ENCODE measurements at regions not wholly inside any gene's neighbourhood (a gene's known extent, or its start where the extent isn't known, plus 50 kb on each side); places are given as distances from the start of the nearest gene placed in this dataset.
"Not testable (repeated sequence)": the region's sequence is repeated elsewhere in the genome, so short reads cannot be mapped to it uniquely, and the experiment has no call there.

DNA sequence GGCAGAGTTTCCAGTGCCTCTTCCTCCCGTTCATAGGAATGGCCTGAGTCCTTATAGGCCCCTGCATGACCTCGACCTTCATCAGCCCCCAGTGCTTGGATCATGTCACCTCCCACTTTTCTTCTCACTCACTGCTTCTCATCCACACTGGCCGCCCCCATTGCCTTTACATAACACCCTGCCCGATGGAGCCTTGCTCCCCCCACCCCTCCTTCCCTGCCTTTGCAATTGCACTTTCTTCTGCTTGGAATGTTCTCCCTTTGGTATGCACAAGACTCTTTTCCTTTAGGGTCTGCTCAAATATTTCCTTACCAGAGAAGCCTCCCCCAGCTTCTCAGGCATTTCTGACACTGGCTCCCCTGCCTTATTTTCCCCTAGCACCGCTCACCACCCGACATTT is 125.2 kb upstream of the KCNJ6 start:
- DNase-seq: no peak

DNA sequence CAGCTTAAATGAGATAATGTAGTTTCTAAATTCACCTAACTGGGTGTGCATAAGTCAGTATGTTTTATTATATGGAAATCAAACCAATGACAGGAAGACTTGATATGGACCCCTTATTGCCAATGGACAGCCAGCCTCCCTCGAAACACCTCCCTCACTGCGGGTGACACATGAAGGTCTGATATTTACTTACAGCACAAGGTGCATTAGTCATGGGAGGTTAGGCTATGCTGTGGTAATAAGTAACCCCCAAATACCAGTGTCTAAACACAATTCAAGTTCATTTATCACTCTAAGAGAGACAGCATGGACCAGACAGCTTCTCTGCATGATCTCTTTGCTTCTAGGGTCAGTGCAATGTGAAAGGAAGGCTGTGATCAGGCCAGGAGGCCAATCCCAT is 126.0 kb upstream of the KCNJ6 start:
- no peak for DNase-seq

DNA sequence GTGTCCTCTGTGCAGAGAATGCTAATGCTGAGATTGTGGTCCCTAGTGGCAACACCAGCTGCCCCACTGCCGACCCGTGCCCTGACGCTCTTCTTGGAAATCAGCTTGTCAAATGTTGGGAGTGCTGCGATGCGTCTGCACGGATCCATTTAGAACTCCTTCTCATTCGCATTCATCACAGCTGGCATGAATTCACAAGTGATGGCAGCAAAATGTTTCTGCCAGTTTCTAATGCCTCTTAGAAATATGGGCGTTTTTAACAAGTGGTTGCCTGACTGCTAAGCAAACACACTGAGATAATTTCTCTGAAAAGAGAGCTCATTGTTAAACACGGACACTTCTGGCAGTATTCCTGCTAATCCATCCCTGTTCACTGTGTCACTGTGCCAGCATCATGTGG is 131.9 kb upstream of the KCNJ6 start:
- peak in 3 of 14 donors; percentile 2 to 8 (median 3) for DNase-seq

DNA sequence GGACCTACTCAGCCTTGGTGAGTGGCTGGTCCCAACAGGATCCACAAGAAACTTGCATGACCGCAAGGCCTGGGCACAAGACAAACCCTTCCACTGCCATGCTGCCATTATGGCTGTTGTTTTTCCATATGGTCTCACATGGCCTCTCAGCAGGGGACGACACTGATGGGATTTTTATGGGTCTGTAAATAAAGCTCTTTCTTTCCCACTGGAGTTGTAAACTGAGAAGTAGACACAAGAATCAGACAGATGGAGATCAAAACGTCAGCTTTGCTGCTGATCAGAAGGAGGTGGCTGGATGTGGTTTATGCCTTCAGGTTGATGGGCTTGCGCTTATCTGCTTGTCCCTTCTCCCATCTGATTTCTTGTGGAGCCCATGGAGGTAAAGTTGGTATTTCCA is 138.1 kb upstream of the KCNJ6 start:
- DNase-seq: no peak

DNA sequence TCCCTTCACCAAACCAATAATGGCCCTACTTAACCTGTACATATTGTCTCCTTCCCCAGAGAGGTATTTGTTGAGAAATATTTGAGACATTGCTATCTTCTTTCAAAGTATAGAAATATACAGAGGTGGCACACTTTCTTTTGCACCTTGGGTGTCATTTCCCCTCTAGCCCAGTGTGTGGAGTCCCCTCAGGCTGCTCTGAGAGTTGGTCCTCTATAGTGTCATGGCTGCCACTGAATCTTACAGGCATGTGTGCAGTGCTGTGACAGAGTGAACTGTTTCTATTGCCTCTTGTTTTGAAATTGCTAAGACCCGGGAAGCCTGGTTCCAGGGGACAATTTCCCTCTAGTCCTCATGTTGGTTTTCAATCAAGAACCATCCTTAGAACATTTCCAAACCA is 140.2 kb upstream of the KCNJ6 start:
- no peak for DNase-seq

DNA sequence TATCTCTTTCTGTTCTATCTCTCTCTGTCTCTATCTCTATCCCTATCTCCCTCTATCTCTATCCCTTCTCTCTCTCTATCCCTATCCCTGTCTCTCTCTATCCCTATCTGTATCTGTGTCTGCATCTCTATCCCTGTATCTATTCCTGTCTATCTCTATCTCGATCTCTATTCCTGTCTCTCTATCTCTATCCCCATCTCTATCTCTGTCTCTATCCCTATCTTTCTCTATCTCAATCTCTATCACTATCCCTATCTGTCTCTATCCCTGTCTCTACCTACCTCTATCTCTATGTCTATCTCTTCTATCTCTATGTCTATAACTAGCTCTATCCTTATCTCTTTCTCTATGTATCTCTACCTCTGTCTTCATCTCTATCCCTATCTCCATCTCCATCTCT is 141.4 kb upstream of the KCNJ6 start:
- no peak for DNase-seq

DNA sequence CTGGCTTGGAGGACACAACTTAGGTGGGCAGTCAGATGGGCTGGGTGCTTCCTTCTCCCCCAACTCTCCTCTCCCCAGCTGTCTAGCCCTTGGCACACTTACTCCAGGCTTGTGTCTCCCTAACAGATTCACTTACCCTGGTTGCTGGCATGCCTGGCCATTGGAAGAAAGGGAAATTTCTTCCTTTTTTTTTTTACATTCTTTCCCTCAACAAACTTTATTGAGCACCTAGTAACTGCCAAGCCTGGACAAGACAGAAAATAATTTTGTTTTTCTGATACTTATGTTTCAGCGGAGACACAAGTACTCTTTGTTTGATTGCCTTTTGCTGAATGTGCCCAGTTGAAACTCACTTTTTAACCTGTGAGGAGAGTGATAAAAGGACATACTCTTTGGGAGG is 144.3 kb upstream of the KCNJ6 start:
- DNase-seq: no peak

DNA sequence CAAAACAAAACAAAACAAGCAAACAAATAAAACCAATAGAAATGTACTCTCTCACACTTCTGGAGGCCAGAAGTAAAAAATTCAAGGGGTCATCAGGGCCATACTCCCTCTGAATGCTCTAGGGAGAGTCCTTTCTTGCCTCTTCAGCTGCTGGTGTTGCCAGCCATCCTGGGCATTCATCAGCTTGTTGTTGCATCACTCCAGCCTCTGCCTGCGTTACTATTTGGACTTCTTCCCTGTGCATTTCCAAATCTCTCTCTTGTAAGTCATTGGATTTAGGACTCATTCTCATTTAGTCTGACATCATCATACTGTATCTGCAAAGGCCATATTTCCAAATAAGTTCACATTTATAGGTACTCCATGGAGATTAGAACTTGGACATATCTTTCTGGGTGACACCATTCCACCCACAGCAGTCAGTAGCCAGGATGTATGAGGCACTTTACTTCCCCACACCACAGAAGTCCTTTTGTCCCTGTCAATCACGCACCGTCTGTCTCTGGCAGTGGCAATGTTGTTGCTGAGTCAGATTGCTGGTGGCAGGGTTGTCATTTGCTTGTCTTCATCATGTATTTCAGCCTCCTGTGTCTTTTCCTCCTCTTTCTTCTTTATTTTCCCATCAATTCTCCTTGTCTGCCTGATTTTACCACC is 151.0 kb upstream of the KCNJ6 start:
- no peak for DNase-seq

DNA sequence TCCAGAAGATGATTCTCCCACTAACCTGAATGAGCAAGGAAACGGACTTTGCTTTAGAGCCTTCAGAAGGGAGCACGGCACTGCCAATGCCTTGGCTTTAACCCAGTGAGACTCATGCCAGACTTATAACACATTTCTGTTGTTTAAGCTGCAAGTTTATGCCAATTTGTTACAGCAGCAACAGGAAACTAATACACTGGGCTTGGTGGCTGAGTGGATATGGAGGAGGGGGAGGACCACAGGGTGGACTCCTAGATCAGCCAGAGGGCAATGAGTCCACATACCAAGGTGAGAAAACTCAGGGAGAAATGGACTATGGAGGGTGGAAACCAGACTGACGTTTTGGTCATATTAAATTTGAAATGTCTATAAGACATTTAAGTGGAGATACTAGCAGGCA is 156.2 kb upstream of the KCNJ6 start:
- no peak for DNase-seq

DNA sequence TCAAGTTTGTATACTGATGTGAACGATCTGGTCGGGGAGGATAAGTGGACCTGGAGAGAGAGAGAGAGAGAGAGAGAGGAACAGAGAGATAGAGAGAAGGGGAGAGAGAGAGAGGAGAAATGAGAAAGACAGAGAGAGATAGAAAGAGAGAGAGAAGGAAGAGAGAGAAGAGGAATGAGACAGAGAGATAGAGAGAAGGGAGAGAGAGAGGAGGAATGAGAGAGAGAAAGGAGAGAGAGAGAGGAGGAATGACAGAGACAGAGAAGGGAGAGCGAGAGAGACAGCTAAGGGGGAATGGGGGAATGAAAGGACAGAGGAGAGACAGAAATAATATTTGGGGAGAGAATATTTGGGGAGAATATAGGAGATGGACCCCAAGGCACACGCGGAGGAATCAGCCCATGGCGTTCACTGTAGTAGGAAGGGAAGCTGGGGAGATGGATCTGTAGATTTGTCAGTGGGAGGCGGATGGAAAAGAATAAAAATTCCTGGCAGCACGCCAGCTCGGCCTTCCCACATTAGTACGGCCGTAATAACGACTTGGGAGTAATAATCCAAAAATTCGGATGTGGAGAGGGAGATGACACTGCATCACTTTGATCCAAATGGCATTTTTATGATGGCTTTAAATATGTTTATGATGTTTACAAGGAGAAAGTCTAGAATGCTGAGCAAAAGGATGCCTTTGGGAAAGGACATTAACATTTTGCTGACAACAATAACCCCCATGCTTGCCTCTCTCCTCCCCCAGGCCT is 159.8 kb upstream of the KCNJ6 start:
- DNase-seq: no peak

DNA sequence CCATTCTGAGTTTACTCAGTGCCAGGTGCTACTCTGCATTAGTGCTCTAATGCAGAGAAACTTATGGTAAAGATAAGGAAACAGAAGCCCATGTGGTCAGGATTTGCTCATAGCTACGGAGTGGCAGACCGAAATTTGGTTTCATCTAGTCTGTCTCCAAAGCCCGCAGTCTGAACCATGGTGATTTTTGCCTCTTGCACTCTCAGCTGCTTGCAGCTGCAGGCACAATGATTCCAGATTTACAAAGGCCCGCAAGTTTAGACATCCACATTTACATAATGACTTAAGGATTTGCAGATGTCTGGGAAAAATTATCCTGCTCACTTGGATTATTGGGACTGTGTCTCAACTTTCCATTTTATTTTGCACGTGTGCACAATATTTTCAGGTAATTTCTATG is 161.3 kb upstream of the KCNJ6 start:
- no peak for DNase-seq

DNA sequence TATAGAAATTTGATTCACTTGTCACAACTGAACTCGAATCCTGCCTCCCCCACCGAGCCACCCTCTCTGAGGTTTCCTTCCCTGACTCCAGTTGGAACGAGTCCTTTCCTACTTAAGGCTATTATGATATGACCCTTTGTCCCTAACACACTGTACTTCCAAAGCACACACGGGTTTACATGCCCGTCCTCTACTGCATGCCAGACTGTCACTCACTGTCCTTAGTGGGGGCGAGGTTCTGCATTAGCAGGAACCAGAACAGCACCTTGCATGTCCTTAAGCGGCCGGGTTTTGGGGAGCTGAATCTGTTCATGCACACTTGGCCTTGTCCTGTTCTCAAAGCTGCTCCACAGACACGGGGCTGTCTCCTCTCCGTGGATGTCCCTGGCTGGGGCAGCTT is 164.6 kb upstream of the KCNJ6 start:
- DNase-seq: no peak

DNA sequence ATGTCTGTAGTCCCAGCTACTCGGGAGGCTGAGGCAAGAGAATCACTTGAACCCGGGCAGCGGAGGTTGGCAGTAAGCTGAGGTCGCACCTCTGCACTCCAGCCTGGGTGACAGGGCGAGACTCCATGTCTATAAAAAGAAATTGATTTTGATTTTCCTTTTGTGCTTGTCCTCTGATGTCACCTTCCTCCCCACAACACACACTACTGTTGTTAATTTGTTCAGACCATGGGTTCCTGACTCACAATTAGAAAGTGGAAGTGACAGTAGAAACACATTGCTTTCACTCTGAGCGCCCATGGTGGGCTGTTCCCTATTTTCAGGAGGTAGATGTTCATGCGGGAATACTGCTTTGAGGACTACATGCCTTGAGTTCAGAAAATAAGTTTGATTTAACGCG is 165.5 kb upstream of the KCNJ6 start:
- peak in 1 of 14 donors; percentile 23 for DNase-seq

DNA sequence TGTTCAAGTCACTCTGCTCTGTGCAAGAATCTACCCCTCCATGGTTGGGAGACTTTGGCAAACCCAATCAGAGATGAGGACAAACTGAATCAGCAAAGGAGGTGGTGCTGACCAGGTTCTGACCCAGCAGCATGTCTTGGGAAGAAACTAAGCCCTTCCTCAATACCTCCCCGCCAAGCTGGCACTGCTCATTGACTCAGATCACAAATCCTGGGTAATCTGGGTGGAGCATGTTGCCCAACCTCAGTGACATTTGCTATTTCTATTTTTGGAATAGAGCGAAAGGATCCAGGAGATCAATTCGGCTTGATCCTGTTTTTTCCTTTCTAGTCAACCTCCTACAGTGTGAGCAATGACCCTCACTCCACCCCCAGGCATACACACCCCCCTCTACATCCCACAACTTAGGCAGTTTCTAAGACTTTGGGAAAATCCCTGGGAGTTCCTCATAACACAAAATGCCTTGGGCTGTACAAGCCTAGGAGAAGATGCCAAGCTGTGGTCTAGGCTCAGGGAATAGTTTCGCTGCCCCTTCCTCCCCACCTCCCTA is 166.8 kb upstream of the KCNJ6 start:
- no peak for DNase-seq

DNA sequence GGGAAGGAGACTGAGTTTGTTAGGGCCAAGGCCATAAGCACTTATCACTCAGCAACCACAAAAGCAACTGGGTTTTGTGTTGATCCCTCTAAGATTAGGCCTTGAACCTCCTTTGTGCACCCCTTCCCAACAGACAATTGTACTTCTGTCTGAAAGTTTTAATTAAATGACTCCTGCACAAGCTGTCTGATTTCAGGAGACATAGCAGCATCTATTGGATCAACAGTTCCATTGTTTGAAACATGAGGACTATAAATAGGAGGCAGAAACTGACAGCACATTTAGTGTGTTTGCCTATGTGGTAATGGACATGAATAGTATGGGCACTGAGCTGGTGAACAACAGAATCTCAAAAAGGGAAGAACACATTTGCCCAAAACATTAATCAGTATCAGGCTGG is 167.3 kb upstream of the KCNJ6 start:
- no peak for DNase-seq

DNA sequence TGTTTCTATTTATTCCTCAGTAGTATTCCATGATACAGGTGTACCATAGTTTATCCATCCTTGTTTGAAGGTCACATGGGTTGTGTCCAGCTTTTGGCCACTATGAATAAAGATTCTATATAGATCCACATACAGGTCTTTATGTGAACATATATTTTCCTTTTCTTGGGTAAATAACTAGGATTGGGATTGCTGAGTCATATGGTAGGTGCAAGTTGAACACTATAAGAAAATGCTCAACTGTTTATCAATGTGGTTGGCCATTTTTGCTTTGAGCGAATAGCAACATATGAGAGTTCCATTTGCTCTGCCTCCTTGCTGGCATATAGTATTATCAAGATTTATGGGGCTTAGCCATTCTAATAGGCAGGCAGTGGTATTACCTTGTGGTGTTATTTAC is 170.2 kb upstream of the KCNJ15 start:
- DNase-seq: no peak

DNA sequence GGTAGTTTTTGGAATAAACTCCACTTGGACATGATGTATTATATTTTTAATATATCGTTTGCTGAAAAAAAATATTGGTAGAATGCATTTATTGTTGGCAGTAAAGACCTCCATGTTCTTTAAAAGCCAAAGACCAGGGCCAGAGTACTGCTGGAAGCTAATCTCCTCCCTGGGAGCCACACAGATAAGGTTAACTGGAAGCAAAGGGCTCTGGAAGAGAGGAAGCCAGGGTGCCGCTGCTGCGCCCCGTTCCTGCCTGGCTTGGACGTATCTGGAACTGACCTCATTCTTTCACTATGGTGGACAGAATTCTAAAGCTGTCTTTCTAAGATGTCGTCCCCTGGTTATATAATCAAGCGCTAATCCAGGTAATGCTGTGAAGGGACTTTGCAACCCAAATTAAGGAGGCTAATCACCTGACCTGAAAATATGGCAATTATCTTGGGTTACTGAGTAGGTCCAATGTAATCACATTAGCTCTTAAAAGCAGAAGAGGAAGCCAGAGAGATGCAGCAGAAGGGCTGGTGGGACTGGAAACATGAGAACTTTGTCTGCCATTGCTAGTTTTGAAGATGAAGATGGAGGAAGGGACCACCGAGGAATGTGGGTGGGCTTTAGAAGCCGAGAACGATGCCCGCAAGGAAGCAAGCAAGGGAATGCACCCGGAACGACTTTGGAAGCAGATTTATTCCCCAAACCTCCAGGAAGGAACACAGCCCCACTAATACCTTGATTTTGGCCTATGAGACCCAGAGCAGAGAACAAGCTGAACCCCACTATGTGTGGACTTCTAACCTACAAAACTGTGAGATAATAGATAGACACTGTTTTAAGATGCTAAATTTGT is 167.7 kb upstream of the KCNJ15 start:
- no peak for DNase-seq

DNA sequence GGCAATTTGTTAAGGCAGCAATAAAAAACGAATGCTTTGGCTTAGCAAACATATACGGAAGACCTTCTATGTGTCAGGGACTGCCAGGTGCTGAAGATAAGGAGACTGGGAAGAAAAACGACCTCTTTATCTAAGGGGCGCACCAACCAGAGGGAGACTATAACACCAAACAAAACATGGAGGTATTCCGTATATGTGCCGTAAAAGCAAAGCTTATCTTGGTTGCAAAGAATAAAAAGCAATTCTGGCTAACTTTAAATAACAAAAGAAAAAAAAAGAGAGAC is 167.1 kb upstream of the KCNJ15 start:
- DNase-seq: no peak

DNA sequence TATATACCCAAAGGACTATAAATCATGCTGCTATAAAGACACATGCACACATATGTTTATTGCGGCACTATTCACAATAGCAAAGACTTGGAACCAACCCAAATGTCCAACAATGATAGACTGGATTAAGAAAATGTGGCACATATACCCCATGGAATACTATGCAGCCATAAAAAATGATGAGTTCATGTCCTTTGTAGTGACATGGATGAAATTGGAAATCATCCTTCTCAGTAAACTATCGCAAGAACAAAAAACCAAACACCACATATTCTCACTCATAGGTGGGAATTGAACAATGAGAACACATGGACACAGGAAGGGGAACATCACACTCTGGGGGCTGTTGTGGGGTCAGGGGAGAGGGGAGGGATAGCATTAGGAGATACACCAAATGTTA is 165.7 kb upstream of the KCNJ15 start:
- DNase-seq: not testable (repeated sequence)

DNA sequence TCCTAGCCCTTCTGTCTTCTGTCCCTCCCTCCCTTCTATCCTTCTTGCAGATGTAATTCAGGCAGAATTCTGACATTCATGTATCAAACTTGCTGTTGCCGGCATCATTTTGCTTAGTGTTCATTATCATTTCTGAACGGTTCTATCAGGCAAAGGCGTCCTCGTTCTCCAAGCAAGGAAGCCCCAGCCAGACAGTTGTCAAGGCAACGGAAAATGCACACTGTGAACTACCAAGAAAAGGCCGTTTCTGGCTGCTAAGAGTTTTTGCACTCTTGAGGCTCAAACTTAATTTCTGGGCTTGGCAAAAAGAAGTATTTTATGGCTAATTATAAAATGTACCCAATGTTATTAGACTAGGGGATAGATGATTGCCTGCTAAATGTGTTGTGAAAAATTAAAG is 164.7 kb upstream of the KCNJ15 start:
- DNase-seq: no peak

DNA sequence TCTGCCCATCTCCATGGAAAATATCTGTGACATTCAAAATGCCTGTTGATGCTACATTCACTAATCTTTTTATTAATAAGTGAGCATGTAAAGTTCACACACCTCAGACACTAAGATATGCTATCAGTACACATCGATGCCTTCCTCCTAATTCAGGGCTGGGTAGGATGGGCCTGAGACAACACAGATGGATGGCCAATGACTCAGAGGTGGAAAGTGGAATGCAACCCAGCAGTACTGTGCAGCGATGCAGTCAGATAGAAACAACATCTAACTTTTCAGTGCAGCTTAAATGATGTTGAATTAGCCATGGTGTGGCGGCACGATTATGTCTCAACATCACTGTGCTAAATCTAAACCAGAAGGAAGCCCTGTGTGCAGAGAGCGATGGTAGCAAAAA is 161.6 kb upstream of the KCNJ15 start:
- no peak for DNase-seq

DNA sequence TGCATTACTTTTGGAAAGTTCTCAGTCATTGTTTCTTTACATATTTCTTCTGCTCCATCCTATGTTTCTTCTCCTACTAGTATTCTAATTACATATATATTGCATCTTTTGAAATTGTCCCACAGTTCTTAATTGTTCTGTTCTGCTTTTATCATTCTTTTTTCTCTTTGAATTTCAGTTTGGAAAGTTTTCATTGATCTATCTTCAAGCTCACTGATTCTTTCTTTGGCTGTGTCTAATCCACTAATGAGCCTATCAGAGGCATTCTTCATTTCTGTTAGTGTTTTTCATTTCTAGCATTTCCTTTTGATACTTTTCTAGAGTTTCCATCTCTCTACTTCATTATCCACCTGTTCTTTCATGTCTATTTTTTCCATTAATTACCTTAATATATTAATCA is 159.0 kb upstream of the KCNJ15 start:
- DNase-seq: no peak

DNA sequence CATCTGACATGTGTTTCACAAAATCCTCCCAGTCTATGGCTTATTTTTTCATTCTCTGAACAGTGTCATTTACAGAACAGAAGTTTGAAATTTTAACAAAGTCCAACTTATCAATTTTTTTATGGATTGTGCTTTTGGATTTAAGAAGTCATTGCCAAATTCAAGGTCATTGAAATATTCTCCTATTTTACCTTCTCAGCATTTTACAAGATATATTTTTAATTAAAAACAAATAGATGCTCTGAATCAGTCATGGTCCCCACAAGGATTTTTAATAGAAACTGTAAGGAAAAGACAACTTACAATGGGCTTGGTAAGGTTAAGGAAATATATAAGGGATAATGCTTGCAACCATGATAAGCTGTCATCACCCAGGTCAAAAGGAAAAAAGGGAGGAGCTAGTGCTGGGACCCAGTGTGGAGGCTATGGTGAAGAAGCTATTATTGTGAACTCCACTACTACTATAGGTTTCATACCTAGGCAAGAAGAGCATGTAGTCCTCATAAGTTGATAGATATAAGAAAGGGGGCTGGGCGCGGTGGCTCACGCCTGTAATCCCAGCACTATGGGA is 144.5 kb upstream of the KCNJ15 start:
- no peak for DNase-seq

Data from C1 segment of cervical spinal cord (tissue), 14 donors.